ENCODE measurements at regions not wholly inside any gene's neighbourhood (a gene's known extent, or its start where the extent isn't known, plus 50 kb on each side); places are given as distances from the start of the nearest gene placed in this dataset.

- no peak for DNase-seq
- Mint-ChIP-seq H3K9me3 (ENCODE audit: unreplicated experiment) (peaks cover 2% of the 10 kb centered on the region), H3K4me1 (ENCODE audit: low read depth, unreplicated experiment) (peaks cover 12% of the 10 kb centered on the region), H3K27me3 (ENCODE audit: unreplicated experiment) (peaks cover 3% of the 10 kb centered on the region), H3K4me3 (ENCODE audit: unreplicated experiment) (no peak overlapping the region), H3K36me3 (ENCODE audit: unreplicated experiment) (no peaks in the 10 kb centered on the region), H3K27ac (ENCODE audit: unreplicated experiment) (no peak overlapping the region)
- TF ChIP-seq CTCF (IDR thresholded peaks at IDR 0.05; ENCODE audit: partially characterized antibody, unreplicated experiment) = no peak
These were observed 537.6 kb downstream of the EFNB2 start for GRCh38 chr13:105997581-105998550.

DNA sequence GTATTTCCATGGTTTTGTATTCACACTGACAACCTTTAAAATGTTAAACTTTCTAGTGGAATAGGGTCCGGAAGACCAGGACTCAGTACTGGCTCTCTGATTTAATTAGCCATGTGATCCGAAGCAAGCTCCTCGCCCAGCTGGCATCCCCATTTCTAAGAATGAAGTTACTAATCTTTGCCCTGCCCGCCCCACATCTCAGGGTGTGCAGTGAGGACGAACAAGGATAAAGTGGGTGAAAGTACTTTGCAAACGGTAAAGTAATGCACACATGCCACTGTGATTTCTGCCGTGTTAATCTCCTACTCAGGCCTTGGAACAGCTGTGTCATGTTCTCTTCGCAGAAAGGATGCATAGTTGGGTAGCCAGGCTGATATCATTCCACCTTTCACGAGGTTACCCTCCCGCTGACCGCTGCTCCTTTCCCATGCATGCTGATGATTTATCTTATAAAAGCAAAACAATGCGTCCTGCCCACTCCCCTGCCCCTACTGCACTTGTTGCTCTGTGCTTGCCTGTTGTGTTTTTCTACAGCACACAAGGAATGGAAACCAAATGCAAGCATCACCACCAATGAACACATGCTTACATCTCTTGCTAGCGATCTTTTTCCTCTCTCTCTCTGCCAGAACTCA, 539.0 kb downstream of the EFNB2 start:
- Mint-ChIP-seq H3K4me3 (ENCODE audit: unreplicated experiment) (no peak overlapping the region), H3K36me3 (ENCODE audit: unreplicated experiment) (no peaks in the 10 kb centered on the region), H3K9me3 (ENCODE audit: unreplicated experiment) (peaks cover 2% of the 10 kb centered on the region), H3K27me3 (ENCODE audit: unreplicated experiment) (no peaks in the 10 kb centered on the region), H3K27ac (ENCODE audit: unreplicated experiment) (no peak overlapping the region), H3K4me1 (ENCODE audit: low read depth, unreplicated experiment) (peaks cover 13% of the 10 kb centered on the region)
- DNase-seq = no peak
- no peak for TF ChIP-seq CTCF (IDR thresholded peaks at IDR 0.05; ENCODE audit: partially characterized antibody, unreplicated experiment)

GRCh38 chr13:105994340-105994739, 541.1 kb downstream of the EFNB2 start:
- no peak for DNase-seq
- Mint-ChIP-seq H3K4me3 (ENCODE audit: unreplicated experiment) (no peak overlapping the region), H3K27me3 (ENCODE audit: unreplicated experiment) (peaks cover 2% of the 10 kb centered on the region), H3K4me1 (ENCODE audit: low read depth, unreplicated experiment) (peaks cover 18% of the 10 kb centered on the region), H3K27ac (ENCODE audit: unreplicated experiment) (no peak overlapping the region), H3K36me3 (ENCODE audit: unreplicated experiment) (no peaks in the 10 kb centered on the region), H3K9me3 (ENCODE audit: unreplicated experiment) (peaks cover 2% of the 10 kb centered on the region)
- no peak for TF ChIP-seq CTCF (IDR thresholded peaks at IDR 0.05; ENCODE audit: partially characterized antibody, unreplicated experiment)

GRCh38 chr13:105991622-105992277, 543.7 kb downstream of the EFNB2 start:
- Mint-ChIP-seq H3K4me1 (ENCODE audit: low read depth, unreplicated experiment) (peaks cover 14% of the 10 kb centered on the region), H3K27ac (ENCODE audit: unreplicated experiment) (no peak overlapping the region), H3K36me3 (ENCODE audit: unreplicated experiment) (no peaks in the 10 kb centered on the region), H3K4me3 (ENCODE audit: unreplicated experiment) (no peak overlapping the region), H3K9me3 (ENCODE audit: unreplicated experiment) (peaks cover 2% of the 10 kb centered on the region), H3K27me3 (ENCODE audit: unreplicated experiment) (peaks cover 2% of the 10 kb centered on the region)
- no peak for DNase-seq
- TF ChIP-seq CTCF (IDR thresholded peaks at IDR 0.05; ENCODE audit: partially characterized antibody, unreplicated experiment) = no peak
